ENCODE measurements at regions not wholly inside any gene's neighbourhood (a gene's known extent, or its start where the extent isn't known, plus 50 kb on each side); places are given as distances from the start of the nearest gene placed in this dataset.

DNA sequence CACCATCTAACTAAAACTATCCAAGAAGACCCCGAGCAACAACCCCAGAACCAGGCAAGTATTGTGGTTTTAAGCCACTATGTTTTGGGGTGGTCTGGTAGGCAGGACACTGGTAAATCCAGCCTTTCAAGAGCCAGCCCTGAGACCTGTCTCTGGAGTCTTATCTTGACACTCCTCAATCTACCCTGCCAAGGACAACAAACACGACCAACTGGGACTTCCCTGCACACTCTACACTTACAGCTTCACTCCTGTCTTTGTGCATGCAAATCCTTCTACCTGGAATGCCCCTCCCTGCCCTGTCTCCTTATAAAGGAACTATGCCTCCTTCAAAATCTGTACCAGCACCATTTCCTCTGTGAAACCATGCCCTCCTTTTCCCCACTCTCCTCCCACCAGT is 107.3 kb downstream of the RPL27A start:
- TF ChIP-seq, protein P1, sequence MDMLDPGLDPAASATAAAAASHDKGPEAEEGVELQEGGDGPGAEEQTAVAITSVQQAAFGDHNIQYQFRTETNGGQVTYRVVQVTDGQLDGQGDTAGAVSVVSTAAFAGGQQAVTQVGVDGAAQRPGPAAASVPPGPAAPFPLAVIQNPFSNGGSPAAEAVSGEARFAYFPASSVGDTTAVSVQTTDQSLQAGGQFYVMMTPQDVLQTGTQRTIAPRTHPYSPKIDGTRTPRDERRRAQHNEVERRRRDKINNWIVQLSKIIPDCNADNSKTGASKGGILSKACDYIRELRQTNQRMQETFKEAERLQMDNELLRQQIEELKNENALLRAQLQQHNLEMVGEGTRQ (IDR thresholded peaks at IDR 0.05; ENCODE audit: borderline replicate concordance, low read depth, low read length), result no peak
- TF ChIP-seq, protein P2, sequence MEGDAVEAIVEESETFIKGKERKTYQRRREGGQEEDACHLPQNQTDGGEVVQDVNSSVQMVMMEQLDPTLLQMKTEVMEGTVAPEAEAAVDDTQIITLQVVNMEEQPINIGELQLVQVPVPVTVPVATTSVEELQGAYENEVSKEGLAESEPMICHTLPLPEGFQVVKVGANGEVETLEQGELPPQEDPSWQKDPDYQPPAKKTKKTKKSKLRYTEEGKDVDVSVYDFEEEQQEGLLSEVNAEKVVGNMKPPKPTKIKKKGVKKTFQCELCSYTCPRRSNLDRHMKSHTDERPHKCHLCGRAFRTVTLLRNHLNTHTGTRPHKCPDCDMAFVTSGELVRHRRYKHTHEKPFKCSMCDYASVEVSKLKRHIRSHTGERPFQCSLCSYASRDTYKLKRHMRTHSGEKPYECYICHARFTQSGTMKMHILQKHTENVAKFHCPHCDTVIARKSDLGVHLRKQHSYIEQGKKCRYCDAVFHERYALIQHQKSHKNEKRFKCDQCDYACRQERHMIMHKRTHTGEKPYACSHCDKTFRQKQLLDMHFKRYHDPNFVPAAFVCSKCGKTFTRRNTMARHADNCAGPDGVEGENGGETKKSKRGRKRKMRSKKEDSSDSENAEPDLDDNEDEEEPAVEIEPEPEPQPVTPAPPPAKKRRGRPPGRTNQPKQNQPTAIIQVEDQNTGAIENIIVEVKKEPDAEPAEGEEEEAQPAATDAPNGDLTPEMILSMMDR (IDR thresholded peaks at IDR 0.05), result no peak
- TF ChIP-seq TCF12 (IDR thresholded peaks at IDR 0.05), result no peak
